ENCODE measurements at regions not wholly inside any gene's neighbourhood (a gene's known extent, or its start where the extent isn't known, plus 50 kb on each side); places are given as distances from the start of the nearest gene placed in this dataset.
A peak's percentile ranks its signal among the peaks of the same experiment; 100 is the strongest.

- peak; percentile 47 for DNase-seq (ENCODE audit: low spot score)
These were observed 210.5 kb downstream of the CTTN start for GRCh38 chr11:70608568-70609470.

GRCh38 chr11:70610566-70611565 is 212.5 kb downstream of the CTTN start:
- DNase-seq (ENCODE audit: low spot score) = peak; percentile 49

GRCh38 chr11:70611821-70612220 is 213.5 kb downstream of the CTTN start:
- DNase-seq (ENCODE audit: low spot score) = no peak

- no peak for DNase-seq (ENCODE audit: low spot score)
These were observed 214.3 kb downstream of the CTTN start for GRCh38 chr11:70612459-70613141.

- no peak for DNase-seq (ENCODE audit: low spot score)
These were observed 215.8 kb downstream of the CTTN start for GRCh38 chr11:70614034-70614681.

GRCh38 chr11:70615036-70615875 is 216.9 kb downstream of the CTTN start:
- no peak for DNase-seq (ENCODE audit: low spot score)

- DNase-seq (ENCODE audit: low spot score) = no peak
These were observed 218.0 kb downstream of the CTTN start for GRCh38 chr11:70616317-70616716.

- no peak for DNase-seq (ENCODE audit: low spot score)
These were observed 218.8 kb downstream of the CTTN start for GRCh38 chr11:70616938-70617654.

- DNase-seq (ENCODE audit: low spot score) = no peak
These were observed 220.2 kb downstream of the CTTN start for GRCh38 chr11:70618431-70619101.

- DNase-seq (ENCODE audit: low spot score) = no peak
These were observed 221.3 kb downstream of the CTTN start for GRCh38 chr11:70619591-70619990.

GRCh38 chr11:70620510-70621184 is 222.3 kb downstream of the CTTN start:
- no peak for DNase-seq (ENCODE audit: low spot score)

GRCh38 chr11:70621241-70621640 is 222.9 kb downstream of the CTTN start:
- DNase-seq (ENCODE audit: low spot score) = no peak

GRCh38 chr11:70622091-70622490 is 223.8 kb downstream of the CTTN start:
- DNase-seq (ENCODE audit: low spot score) = no peak

GRCh38 chr11:70623906-70624597 is 225.7 kb downstream of the CTTN start:
- DNase-seq (ENCODE audit: low spot score) = no peak

- DNase-seq (ENCODE audit: low spot score) = no peak
These were observed 226.3 kb downstream of the CTTN start for GRCh38 chr11:70624598-70624993.

GRCh38 chr11:70625051-70625450 is 226.7 kb downstream of the CTTN start:
- DNase-seq (ENCODE audit: low spot score) = no peak

GRCh38 chr11:70625582-70626518 is 227.5 kb downstream of the CTTN start:
- no peak for DNase-seq (ENCODE audit: low spot score)

Data from AG08396 (cell line).